HG02970 (cell line): ENCODE measurements at regions not wholly inside any gene's neighbourhood (a gene's known extent, or its start where the extent isn't known, plus 50 kb on each side); places are given as distances from the start of the nearest gene placed in this dataset.
A peak's percentile ranks its signal among the peaks of the same experiment; 100 is the strongest.
"Not testable (repeated sequence)": the region's sequence is repeated elsewhere in the genome, so short reads cannot be mapped to it uniquely, and the experiment has no call there.

ENCODE experiments used
- ATAC-seq: cut with Tn5 transposase; IDR thresholded peaks from one replicate; pipeline ENCODE4 v1.9.1; 2021; ENCODE audit warnings: mild to moderate bottlenecking, moderate library complexity, moderate number of reproducible peaks; ENCODE audit not compliant: unreplicated experiment, low FRiP score

DNA sequence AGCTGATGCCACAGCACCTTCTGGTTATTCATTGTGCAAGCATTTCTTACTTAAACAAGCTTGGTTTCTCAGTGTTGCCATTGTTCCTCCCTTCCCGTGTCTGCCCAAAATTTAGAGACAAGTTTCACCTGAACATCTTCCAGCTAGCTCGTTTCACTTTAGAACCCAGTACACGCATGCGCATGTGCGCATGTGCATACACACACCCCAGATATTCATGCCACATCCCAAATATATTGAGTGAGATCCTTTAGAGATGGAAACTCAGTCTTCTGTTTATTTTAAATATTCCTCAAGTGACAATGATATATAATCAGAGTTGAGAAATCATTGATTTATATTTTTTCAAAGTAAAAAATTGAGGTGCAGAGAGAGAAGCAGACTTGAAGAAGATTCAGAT is 147.6 kb downstream of the PLK2 start:
- no peak for ATAC-seq

DNA sequence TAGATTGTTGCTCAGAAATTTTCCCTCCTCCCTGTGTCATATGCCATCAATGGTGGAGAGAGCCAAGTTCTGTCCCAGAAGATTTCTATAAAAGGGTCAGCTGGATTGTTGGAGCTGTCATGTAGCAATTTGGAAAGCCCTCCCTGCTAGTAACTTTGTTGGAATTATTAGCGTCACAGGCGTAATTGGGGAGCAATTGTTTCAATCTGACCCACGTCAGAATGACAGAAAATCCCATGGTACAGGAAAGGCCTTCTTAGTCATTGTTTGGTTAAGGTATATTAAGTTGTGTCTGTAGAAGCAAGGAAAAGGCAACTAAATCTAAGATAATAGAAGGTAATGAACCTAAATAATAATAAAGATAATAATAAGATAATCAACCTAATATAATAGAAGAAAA is 148.4 kb downstream of the PLK2 start:
- no peak for ATAC-seq

DNA sequence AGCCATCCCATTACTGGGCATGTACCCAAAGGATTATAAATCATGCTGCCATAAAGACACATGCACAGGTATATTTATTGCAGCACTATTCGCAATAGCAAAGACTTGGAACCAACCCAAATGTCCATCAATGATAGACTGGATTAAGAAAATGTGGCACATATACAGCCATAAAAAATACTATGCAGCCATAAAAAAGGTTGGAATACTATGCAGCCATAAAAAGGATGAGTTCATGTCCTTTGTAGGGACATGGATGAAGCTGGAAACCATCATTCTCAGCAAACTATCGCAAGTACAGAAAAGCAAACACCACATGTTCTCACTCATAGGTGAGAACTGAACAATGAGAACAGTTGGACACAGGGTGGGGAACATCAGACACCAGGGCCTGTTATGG is 151.5 kb downstream of the PLK2 start:
- not testable (repeated sequence) for ATAC-seq

DNA sequence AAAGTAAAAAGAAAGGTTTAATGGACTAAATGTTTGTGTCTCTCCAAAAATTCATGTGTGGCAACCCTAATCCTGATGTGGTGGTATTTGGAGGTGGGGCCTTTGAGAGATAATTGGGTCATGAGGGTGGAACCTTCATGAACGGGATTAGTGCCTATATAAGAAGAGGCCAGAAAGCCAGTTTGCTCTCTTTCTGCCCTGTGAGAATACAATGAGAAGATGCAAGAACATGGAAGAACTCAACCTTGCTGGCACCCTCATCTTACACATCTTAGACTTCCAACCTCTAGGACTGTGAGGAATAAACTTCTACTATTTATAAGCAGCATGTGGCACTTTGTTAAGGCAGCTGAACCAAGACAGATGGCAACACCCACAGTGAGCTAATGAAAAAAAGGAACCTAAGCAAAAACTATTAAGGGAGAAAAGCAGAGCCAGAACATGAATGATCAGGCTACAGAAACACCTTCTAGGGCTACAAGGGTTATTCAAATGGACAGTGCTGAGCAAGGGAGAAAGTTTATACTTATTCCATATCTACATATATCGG is 159.5 kb downstream of the PLK2 start:
- no peak for ATAC-seq

DNA sequence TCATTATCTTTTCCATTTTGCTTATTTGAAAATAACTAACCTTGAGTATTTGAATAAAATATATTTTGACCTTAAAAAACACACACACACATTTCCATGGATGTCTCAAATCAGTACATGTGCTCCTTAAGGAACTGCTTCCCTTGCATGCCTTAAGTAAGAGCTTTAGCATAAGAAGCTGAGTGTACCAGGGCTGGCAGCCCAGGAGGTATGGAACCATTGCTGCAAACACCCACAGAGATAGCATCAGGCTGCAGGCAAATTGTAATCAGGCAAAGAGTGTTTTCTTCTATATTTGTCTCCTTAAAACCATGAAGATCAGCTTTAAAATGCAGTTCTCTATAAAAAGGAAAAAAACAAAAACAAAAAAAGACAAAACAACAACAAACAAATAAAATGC is 160.6 kb downstream of the PLK2 start:
- ATAC-seq, result no peak

DNA sequence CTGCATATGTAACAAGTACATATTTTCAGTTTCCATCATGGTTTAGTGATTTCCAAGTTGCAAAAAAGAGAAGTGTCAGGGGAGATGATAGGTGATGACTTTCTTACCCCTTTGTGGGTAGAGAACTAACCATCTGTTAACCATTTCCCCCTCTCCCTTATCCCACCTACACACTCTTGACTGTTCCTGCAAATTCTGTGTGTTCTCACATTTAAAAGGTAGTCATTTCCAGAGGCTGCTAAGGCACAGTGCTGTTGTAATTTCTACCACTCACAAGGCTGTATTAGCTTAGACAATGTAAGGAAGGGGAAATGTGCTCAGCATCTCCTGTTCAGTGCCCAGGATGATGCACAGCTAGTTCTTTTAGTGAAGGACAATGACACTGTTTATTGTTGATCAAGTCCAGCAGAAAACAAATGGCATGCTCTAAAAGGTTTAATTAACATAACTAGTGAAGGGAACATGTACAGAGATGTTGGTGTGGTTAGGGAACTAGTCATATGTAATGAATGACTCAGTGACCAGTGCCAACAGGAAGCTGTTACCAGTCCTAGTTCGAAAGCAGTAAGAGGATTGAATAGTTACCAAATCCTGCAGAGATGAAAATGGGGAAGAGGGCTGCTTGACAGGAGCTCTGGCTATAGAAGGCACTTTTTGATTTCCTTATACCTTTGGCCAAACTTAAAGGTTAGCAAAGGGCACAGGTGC is 165.1 kb downstream of the PLK2 start:
- ATAC-seq, result peak; percentile 60

DNA sequence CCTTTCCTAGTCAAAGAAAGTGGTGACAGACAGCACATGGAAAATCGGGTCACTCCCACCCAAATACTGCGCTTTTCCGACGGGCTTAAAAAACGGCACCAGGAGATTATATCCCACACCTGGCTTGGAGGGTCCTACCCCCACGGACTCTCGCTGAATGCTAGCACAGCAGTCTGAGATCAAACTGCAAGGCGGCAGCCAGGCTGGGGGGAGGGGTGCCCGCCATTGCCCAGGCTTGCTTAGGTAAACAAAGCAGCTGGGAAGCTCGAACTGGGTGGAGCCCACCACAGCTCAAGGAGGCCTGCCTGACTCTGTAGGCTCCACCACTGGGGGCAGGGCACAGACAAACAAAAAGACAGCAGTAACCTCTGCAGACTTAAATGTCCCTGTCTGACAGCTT is 171.6 kb downstream of the PLK2 start:
- not testable (repeated sequence) for ATAC-seq

DNA sequence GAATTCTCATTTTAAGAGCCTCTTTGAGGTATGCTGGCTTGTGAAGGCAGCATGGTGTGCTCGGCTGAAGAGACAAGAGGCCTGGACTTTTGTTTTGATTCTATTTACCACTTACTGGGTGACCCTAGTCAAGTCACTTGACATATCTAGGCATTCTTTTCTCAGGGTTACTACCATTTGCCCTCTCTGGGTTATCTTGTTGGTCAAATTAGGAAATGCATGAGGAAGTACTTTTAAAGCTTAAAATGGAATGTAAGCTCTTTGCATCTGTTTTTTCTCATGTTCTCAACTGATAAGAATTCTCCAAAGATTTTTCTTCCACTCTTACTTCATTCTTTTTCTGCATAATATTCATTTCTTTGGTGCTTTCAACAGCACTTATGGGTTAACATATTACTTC is 173.1 kb downstream of the PLK2 start:
- no peak for ATAC-seq

DNA sequence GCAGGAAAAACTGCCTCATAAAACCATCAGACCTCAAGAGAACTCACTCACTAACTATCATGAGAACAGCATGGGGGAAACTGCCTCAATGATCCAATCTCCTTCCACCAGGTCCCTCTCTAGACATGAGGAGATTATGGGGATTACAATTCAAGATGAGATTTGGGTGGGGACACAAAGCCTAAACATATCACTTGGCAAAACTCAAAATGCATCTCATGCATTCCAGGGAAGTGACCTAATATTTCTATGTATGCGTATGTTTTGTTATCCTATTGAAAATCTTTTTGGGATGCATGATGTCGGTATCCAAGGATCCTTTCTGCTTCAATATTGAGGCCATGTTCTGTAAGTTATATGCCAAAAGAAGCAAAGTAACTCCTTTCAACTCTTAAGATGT is 174.0 kb downstream of the PLK2 start:
- ATAC-seq, result no peak

DNA sequence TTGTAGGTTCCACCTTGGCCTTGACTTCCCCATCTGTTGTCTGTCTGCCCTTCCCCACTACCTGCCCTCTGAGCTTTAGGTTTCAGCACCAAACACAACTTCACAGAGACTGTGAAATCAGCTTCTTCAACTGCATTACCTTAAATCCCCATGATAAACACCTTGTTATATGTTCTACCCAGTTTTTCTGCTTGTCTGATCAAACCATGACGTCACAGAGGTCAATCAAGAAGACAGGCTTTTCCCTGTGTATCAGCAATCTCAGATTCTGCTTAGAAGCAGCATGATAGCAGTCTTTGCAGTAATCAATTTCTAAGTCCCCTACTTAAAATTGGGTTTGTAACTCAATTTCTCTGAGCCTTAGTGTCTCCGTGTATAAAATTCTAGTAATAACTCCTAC is 175.0 kb downstream of the PLK2 start:
- ATAC-seq, result no peak

DNA sequence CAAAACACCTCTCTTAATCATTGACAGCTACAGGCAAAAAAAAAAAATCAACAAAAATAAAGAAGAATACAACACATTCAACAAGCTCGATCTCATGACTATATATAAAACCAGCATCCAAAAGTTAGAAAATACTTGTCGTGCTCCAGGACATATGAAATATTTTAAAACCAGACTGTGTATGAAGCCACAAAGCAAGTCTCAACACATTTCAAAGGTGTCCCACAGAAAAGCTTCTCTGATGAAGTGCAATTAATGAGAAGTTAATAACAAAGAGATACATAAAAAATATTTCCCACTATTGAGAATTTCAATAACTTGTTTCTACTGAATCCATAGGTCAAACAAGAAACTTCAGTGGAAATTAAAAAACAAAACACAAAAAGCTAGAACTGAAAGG is 178.7 kb downstream of the PLK2 start:
- ATAC-seq, result no peak

DNA sequence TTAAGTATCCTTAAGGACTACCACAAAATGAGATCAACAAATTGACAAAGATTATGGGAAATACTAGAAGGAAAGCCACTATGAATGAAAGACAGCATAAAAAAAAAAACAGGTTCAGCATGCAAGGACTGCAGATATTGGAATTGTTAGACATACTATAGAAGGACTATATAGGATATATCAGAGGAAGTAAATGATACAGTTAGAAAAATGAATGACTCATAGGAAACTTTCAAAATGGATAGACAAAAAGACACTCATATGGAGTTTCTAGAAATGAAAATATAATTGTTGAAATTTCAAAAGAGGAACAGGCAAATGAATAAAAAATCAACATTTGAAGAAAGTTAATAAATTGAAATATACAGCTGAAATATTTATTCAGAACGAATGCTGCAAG is 180.6 kb downstream of the PLK2 start:
- ATAC-seq, result no peak

DNA sequence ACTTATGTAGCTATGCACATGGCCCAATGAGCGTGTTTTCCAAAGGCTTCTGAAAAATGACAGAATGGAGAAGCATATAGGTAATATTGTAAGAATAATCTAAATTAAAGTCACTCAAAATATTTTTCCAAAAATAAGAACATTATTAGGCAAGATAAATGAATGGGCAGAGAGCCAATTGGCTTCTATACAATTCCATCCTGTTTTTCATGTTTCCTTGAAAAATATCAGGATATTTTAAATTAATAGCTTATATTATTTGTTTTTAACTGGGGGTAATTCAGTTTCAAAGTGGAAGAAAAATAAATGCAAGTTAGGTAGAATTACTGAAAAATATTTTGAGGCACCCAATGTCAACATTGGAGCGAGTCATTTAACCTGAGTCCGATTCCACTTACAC is 183.5 kb downstream of the PLK2 start:
- no peak for ATAC-seq

DNA sequence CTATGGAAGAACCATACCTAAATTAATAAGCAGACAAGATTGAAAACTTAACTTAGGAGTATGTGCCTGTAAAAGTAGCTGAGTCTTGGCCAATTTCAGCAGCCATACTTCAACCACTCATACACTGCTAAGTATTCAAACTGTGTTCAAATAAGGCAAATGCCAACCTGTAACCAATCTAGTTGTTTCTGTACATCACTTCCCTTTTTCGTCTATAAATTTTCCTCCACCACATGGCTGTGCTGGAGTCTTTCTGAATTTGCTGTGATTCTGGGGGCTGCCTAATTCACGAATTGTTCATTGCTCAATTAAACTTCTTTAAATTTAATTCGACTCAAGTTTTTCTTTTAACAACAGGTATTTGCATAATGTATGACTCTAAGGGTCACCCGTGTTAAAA is 184.4 kb downstream of the PLK2 start:
- ATAC-seq, result no peak

DNA sequence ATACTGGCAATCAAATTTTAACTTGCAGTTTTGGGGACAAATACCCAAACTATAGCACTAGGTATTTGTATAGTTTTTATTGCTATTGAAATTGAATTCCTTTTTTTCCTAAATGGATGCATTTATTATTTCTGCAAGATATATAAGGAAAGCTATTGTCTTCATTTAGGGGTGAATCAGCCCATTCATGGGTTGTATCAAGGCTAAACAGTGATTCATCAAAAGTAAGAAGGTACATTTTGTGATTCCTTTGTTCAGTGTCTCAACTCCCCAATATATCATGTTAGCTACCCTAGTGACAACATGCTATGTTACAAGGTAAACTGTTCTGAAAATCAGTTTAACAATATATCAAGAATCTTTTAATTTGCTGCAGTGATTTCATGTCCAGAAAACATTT is 185.7 kb downstream of the PLK2 start:
- ATAC-seq, result no peak

DNA sequence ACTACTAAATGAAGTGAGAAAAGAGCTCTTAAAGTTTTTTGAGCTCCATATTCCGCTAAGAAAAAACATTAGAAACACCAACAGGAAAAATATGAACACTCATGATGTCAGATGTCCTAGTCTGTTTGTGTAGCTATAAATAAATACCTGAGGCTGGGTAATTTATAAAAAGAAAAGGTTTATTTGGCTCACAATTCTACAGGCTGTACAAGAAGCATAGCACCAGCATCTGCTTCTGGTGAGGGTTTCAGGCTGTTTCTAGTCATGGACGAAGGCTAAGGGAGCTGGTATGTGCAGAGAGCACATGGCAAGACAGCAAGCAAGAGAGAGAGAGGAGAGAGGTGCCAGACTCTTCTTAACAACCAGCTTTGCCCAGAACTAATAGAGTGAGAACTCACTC is 186.2 kb downstream of the PLK2 start:
- no peak for ATAC-seq

DNA sequence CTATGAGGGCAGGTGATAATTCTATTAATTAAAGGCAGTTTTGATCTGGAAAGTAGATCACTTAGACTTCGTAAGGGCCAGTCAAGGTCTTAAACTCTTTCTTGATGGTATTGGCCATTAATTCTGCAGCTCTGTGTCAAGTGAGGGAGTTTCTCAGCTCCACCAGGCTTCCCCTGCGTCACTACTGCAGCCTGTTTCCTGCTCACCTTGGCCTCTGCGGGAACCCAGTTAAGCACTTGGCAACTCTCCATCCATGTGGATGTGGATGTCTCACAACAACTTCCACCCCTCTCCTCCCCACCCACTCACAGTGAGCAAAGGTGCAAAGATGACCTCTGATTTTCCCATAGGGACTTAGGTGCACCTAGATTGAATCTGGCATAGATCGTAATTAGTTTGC is 191.6 kb downstream of the PLK2 start:
- no peak for ATAC-seq

DNA sequence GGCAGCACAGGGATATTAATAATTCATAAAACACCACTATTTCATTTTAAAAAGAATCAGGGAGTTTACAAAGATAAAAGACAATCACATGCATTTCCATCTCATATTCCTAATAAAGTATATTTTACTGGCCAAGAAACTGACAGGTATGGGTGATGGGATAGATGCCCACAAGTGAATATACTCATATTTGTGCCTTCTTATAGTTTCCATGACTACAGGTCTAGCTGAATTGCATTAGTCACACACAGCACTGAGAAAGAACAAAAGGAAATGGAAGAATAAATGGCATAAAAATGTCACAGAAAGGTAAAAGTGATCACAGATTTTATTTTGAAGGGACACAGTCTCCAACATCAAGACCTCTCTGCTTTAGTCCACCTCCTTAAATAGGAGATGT is 193.5 kb downstream of the PLK2 start:
- no peak for ATAC-seq

DNA sequence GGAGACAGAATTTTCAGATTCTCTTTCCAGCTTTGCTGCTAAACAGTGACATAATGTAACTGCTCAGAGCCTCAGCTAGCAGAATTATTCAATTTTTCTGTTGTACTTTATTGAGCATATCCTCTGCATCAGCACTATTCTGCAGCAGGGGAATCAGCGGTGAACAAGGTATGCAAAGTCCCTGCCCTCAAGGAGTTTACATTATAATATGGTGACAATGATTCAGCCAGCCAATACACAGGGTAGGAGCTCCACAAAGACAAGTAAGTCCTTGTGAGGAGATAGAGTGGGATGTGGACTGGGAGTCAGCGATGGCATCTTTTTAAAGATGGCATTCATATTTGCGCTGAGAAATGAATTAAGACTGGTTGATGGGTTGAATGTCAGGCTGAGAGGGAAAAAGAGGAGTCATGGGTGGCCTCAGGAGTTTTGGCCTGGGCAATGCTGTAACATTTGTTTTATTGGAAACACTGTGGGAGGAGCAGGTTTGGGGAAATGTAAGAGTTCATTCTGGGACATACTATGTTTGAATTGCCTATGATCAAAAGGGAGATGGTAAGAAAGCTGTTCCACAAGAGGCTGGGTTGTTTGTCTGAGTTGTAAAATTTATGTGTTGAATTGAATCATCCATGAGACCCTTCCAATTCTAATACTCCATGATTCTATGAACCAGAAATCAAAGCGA is 194.5 kb downstream of the PLK2 start:
- ATAC-seq, result no peak

DNA sequence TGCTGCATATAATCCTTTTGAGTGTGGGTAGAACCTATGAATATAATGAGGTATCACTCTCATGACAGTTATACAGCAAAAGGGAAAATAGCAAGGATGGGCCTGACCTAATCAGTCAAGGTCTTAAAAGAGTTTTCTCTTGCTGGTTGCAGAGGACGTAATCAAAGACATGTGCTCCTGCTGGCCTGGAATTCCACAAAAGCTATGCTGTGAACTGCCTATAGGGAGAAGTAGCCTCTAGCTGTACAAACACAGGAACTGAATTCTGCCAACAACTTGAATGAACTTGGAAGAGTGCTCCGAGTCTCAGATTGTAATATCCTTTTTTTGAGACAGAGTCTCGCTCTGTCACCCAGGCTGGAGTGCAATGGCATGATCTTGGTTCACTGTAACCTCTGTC is 195.6 kb downstream of the PLK2 start:
- ATAC-seq, result no peak

DNA sequence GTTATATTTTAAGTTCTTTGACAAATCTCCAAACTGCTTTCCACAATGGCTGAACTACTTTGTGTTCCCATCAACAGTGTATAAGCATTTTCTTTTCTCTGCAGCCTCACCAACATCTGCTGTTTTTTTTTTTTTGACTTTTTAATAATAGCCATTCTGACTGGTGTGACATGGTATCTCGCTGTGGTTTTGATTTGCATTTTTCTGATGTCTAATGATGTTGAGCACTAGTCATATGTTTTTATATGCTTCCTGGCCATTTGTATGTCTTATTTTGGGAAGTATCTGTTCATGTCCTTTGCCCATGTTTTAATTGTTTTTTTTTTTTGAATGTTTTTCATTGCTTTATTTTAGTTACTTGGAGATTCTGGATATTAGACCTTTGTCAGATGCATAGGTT is 196.6 kb downstream of the PLK2 start:
- ATAC-seq, result no peak

DNA sequence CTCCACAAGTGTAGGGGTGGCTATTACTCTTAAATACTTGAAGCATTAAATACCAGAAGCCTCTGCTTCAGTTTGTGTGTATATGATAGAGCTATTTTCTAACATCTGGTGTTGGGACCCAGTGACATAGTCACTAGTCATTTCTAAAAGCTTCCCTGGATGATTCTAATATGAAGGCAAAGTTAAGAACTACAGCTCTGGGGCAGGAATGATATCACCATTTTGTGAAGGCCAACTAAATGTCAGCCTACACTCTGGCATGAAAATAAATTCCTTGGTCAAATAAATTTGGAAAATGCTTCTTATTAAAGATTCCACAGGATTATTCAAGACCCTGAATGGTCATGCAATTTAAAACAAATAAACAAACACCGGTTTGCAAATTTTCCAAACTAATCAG is 197.7 kb downstream of the PLK2 start:
- no peak for ATAC-seq
